K562 (cell line): ENCODE measurements at regions not wholly inside any gene's neighbourhood (a gene's known extent, or its start where the extent isn't known, plus 50 kb on each side); places are given as distances from the start of the nearest gene placed in this dataset.

Experiments used
- ATAC-seq: fragments of 200-7000 bp; cut with Tn5 transposase; 3 replicates; pipeline ENCODE4 v1.9.1; 2020; ENCODE audit warnings: moderate library complexity
- BruUV-seq: library from RNA; stranded (reverse); fragments of 400-500 nt; replicated peaks from 2 replicates; lab custom pipeline; 2021; lab: Mats Ljungman, UMichigan
- CTCF ChIA-PET: fragments of 300-600 bp; formaldehyde crosslinking; extraction: SDS; loops from one replicate; lab custom pipeline; 2021; ENCODE audit warnings: low intra/inter-chr PET ratio; lab: Yijun Ruan, JAX
- POLR2A ChIA-PET: fragments of 300-600, 350-650 bp; sonication (Branson Sonifier 250); formaldehyde crosslinking; extraction: SDS; loops from one replicate; lab custom pipeline; 2021; ENCODE audit warnings: antibody characterized with exemption, inconsistent platforms; lab: Yijun Ruan, JAX
- DNase-seq, 4 experiments: peaks; one replicate each; pipeline versions ENCODE4 v3.0.0 to v3.0.0-alpha.2; 2011 to 2018; ENCODE audit warnings: low spot score in 3 of 4, mixed read lengths in 3 of 4; ENCODE audit errors: extremely low read depth in 1 of 4
- FAIRE-seq: peaks from 2 replicates; lab custom pipeline; 2011; peaks lifted over from hg19 to GRCh38; lab: Jason Lieb, UNC
- H2AFZ ChIP-seq: 2 replicates; pipeline ENCODE4 v1.6.0; 2011; ENCODE audit warnings: low read depth, low read length, control low read depth, inconsistent platforms
- H3K27ac ChIP-seq: fragments of 200-600 bp; 3 replicates; pipeline ENCODE4 v1.8.0; 2011; ENCODE audit warnings: low read depth, mild to moderate bottlenecking, control low read depth, inconsistent platforms, low read length, moderate library complexity, mixed read lengths; ENCODE audit errors: extremely low read depth
- H3K27me3 ChIP-seq, 2 experiments: fragments of 300-600 bp in 1 of 2; 2 replicates in 1 of 2; 3 replicates in 1 of 2; pipeline versions ENCODE4 v1.6.0 to v1.8.0; 2011; ENCODE audit warnings: inconsistent platforms in 2 of 2, low read length in 2 of 2, mild to moderate bottlenecking in 1 of 2, mixed read lengths in 1 of 2, moderate library complexity in 1 of 2; ENCODE audit not compliant: control insufficient read depth in 2 of 2, insufficient read depth in 2 of 2
- H3K36me3 ChIP-seq: fragments of 300-600 bp; 3 replicates; pipeline ENCODE4 v1.8.0; 2011; ENCODE audit warnings: mild to moderate bottlenecking, low read length, inconsistent platforms; ENCODE audit not compliant: control insufficient read depth, insufficient read depth
- H3K4me1 ChIP-seq, 2 experiments: fragments of 200-600 bp in 1 of 2; replicated peaks in 1 of 2; 2 replicates in 1 of 2; 3 replicates in 1 of 2; pipeline versions ENCODE4 v1.5.1 to v1.8.0; 2011; ENCODE audit warnings: inconsistent platforms in 2 of 2, low read length in 2 of 2, mild to moderate bottlenecking in 1 of 2, mixed read lengths in 1 of 2, moderate library complexity in 1 of 2; ENCODE audit not compliant: control insufficient read depth in 2 of 2, insufficient read depth in 2 of 2
- H3K4me2 ChIP-seq: 2 replicates; pipeline ENCODE4 v1.6.1; 2011; ENCODE audit warnings: low read length, control low read depth, inconsistent platforms, mixed read lengths; ENCODE audit not compliant: insufficient read depth
- H3K4me3 ChIP-seq: fragments of 200-600 bp; sonication (generic), shearing (Covaris generic); 2 replicates; pipeline ENCODE4 v1.5.1; 2016; ENCODE audit warnings: control low read depth, inconsistent platforms
- H3K79me2 ChIP-seq: fragments of 200-600 bp; 3 replicates; pipeline ENCODE4 v1.8.0; 2011; ENCODE audit warnings: low read length, inconsistent platforms; ENCODE audit not compliant: control insufficient read depth, insufficient read depth
- H3K9ac ChIP-seq, 2 experiments: 2 replicates each; pipeline versions ENCODE4 v1.6.0 to v1.6.1; 2011; ENCODE audit warnings: low read depth in 2 of 2, low read length in 2 of 2, control low read depth in 1 of 2, inconsistent platforms in 1 of 2, mild to moderate bottlenecking in 1 of 2, mixed read lengths in 1 of 2; ENCODE audit not compliant: insufficient read depth in 1 of 2
- H3K9me1 ChIP-seq: one replicate; pipeline ENCODE4 v1.6.0; 2011; ENCODE audit warnings: inconsistent platforms, mild to moderate bottlenecking, low read length, moderate library complexity; ENCODE audit not compliant: control insufficient read depth, insufficient read depth
- H3K9me3 ChIP-seq: replicated peaks from 2 replicates; pipeline ENCODE4 v1.5.1; 2011; ENCODE audit warnings: low read depth, low read length, inconsistent platforms; ENCODE audit not compliant: control insufficient read depth, insufficient read depth
- H4K20me1 ChIP-seq: replicated peaks from 2 replicates; pipeline ENCODE4 v1.6.1; 2011; ENCODE audit warnings: low read length, inconsistent platforms, mixed read lengths; ENCODE audit not compliant: control insufficient read depth, insufficient read depth
- ARID4B ChIP-seq: sonication (generic); formaldehyde crosslinking; IDR thresholded peaks from 2 replicates; pipeline ENCODE4 v1.8.0; 2022; ENCODE audit warnings: mild to moderate bottlenecking, missing genetic modification reagents
- FIP1L1 ChIP-seq: fragments of 200-400 bp; formaldehyde crosslinking; IDR thresholded peaks from 2 replicates; pipeline ENCODE4 v1.6.1; 2018; ENCODE audit warnings: mild to moderate bottlenecking, low read depth, low read length; ENCODE audit not compliant: poor library complexity, severe bottlenecking
- NRF1 ChIP-seq, 2 experiments: fragments of 450-650 bp; IDR thresholded peaks in 1 of 2; conservative IDR thresholded peaks in 1 of 2; 2 replicates each; pipeline ENCODE4 v1.6.1; 2014; ENCODE audit warnings: mild to moderate bottlenecking in 2 of 2
- TFE3 ChIP-seq: fragments of 450-650 bp; formaldehyde crosslinking; IDR thresholded peaks from 2 replicates; pipeline ENCODE4 v1.4.0; 2020; ENCODE audit warnings: mild to moderate bottlenecking, mixed read lengths
- ZNF561 ChIP-seq: fragments of 450-650 bp; formaldehyde crosslinking; conservative IDR thresholded peaks from 2 replicates; pipeline ENCODE4 v1.4.0; 2020; ENCODE audit warnings: mild to moderate bottlenecking, moderate library complexity
- WGBS: fragments of 100-300 bp; shearing (Covaris generic); methylation state at CpG from one replicate; pipeline ENCODE4 v1.1.6; 2016; ENCODE audit warnings: low coverage, mixed read lengths; ENCODE audit not compliant: insufficient coverage; ENCODE audit errors: missing lambda C conversion rate; 5-methylcytosine and 5-hydroxymethylcytosine counted together
- in situ Hi-C: fragments of 300-500 bp; cut with MboI; formaldehyde crosslinking; loops from 4 replicates; pipeline ENCODE4 v1.15.0; 2018; ENCODE audit warnings: inconsistent platforms, mixed read lengths
- intact Hi-C: fragments of 100-400 bp; cut with micrococcal nuclease; formaldehyde crosslinking; loops from 2 replicates; pipeline ENCODE4 v1.14.2; 2022

DNA sequence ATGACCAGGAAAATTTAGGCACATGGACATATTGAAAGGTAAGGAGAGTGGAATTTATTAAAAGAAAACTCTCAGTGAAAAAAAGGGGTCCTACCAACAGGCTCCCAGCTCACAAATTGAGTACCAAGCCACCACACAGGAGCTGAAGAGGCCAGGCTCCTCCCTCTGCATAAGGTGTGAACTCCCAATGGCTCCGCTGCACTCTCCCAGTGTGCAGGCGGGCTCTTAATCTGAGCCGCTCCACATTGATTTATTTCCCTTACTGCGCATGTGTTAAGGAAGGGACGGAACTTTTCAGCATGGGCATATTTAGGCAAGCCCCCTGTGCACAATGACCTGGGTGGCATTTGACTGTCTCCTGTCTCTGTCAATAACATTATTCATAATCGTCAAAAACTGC lies 68.6 kb upstream of the PLEKHG7 start:
- no peaks in the 10 kb centered on the region for H4K20me1 ChIP-seq
- H3K79me2 ChIP-seq, result no peaks in the 10 kb centered on the region
- TF ChIP-seq TFE3 (CRISPR knock-in tag) (peak; percentile 37; the same call in 1 of the 2 replicates), NRF1 (conservative IDR thresholded peaks at IDR 0.05 in 1 of 2, IDR thresholded peaks at IDR 0.05 in 1 of 2) (peak; percentile 25 to 44; a peak in 2 of 4 replicates), FIP1L1 (no peak)
- H3K4me3 ChIP-seq, result no peak overlapping the region
- FAIRE-seq (no peak), ATAC-seq (no peak), DNase-seq (no peak)
- POLR2A ChIA-PET, result interaction anchor here (0.6 kb wide), 3 partner anchors 71 to 708 kb away, joined by 3 read pairs; no protein-coding TSS in a partner anchor
- CTCF ChIA-PET, result no interaction called here
- no peaks in the 10 kb centered on the region for H3K9me1 ChIP-seq
- H2AFZ ChIP-seq, result no peak overlapping the region
- intact Hi-C loops (no loop called here), in situ Hi-C loops (loop anchor here (25.0 kb wide), 1 partner anchor 1672 kb away; the partner anchor contains the start of gene CCER1)
- no peaks in the 10 kb centered on the region for H3K36me3 ChIP-seq
- H3K27ac ChIP-seq, result no peak overlapping the region
- no TSS peak for BruUV-seq
- H3K4me2 ChIP-seq, result no peak overlapping the region
- H3K4me1 ChIP-seq, result no peaks in the 10 kb centered on the region
- 0% methylated on average over 6 of the region's 6 CpGs for WGBS
- no peak overlapping the region for H3K9ac ChIP-seq
- no peaks in the 10 kb centered on the region for H3K9me3 ChIP-seq
- peaks cover 13 to 30% of the 10 kb centered on the region in 2 experiments; a peak in 4 of 5 replicates for H3K27me3 ChIP-seq

GRCh38 chr12:92630968-92631367 lies 71.8 kb upstream of the PLEKHG7 start:
- WGBS, result 8% methylated on average over 6 of the region's 6 CpGs
- no peaks in the 10 kb centered on the region for H3K79me2 ChIP-seq
- TF ChIP-seq ARID4B (CRISPR knock-in tag) (no peak), ZNF561 (CRISPR knock-in tag) (no peak)
- H3K9me3 ChIP-seq, result no peaks in the 10 kb centered on the region
- in situ Hi-C loops, result loop anchor here (25.0 kb wide), 1 partner anchor 1669 kb away; the partner anchor contains the start of gene CCER1
- no peaks in the 10 kb centered on the region for H3K9me1 ChIP-seq
- H3K4me3 ChIP-seq, result no peak overlapping the region
- H3K36me3 ChIP-seq, result no peaks in the 10 kb centered on the region
- DNase-seq, result no peak
- H4K20me1 ChIP-seq, result no peaks in the 10 kb centered on the region
- no peak overlapping the region for H3K9ac ChIP-seq
- no peaks in the 10 kb centered on the region for H3K4me1 ChIP-seq
- no peak for ATAC-seq
- POLR2A ChIA-PET, result no interaction called here
- CTCF ChIA-PET, result no interaction called here
- no peak for FAIRE-seq
- no TSS peak for BruUV-seq
- H3K27me3 ChIP-seq, result peaks cover 13 to 32% of the 10 kb centered on the region in 2 experiments; a peak in 4 of 5 replicates
- no peak overlapping the region for H3K27ac ChIP-seq
- intact Hi-C loops, result no loop called here
- H2AFZ ChIP-seq, result no peak overlapping the region
- H3K4me2 ChIP-seq, result no peak overlapping the region
